Superior temporal gyrus (tissue), 1 donor: ENCODE measurements at regions not wholly inside any gene's neighbourhood (a gene's known extent, or its start where the extent isn't known, plus 50 kb on each side); places are given as distances from the start of the nearest gene placed in this dataset.
"Not testable (repeated sequence)": the region's sequence is repeated elsewhere in the genome, so short reads cannot be mapped to it uniquely, and the experiment has no call there.

Source experiments
- DNase-seq: peaks from one replicate; pipeline ENCODE4 v3.0.0-alpha.2; 2016; ENCODE audit errors: extremely low spot score

- DNase-seq, result no peak
Observed at GRCh38 chr14:43308421-43309110, 1198.5 kb downstream of the FSCB start.

GRCh38 chr14:43307836-43308235 lies 1199.2 kb downstream of the FSCB start:
- DNase-seq, result no peak

DNA sequence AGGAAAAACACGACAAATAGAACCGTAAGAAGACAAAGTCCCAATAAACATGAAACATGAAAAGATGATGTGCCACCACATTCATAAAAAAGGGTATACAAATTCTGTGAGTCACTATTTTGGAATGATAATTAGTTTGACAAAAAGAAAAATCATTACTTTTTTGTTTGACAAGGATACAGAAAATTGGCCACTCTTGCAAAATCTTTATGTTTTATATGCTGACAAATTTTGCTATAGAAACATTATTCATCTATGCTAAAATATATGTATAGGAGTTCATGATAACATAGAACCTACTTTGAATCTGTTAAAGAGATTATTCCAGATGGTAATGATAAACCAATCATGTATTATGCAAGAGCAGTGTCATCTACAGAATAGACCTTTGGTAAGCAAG lies 1201.0 kb downstream of the FSCB start:
- DNase-seq, result no peak

GRCh38 chr14:43297794-43298193 lies 1209.3 kb downstream of the FSCB start:
- no peak for DNase-seq

- not testable (repeated sequence) for DNase-seq
Observed at GRCh38 chr14:43296061-43296460, 1211.0 kb downstream of the FSCB start.

- DNase-seq, result no peak
Observed at GRCh38 chr14:43285575-43285974, 1221.5 kb downstream of the FSCB start.

- no peak for DNase-seq
Observed at GRCh38 chr14:43260056-43260455, 1247.0 kb downstream of the FSCB start.

- DNase-seq, result no peak
Observed at GRCh38 chr14:43258396-43258795, 1248.7 kb downstream of the FSCB start.

DNA sequence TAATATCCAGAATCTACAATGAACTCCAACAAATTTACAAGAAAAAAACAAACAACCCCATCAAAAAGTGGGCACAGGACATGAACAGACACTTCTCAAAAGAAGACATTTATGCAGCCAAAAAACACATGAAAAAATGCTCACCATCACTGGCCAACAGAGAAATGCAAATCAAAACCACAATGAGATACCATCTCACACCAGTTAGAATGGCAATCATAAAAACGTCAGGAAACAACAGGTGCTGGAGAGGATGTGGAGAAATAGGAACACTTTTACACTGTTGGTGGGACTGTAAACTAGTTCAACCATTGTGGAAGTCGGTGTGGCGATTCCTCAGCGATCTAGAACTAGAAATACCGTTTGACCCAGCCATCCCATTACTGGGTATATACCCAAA lies 1250.1 kb downstream of the FSCB start:
- not testable (repeated sequence) for DNase-seq

DNA sequence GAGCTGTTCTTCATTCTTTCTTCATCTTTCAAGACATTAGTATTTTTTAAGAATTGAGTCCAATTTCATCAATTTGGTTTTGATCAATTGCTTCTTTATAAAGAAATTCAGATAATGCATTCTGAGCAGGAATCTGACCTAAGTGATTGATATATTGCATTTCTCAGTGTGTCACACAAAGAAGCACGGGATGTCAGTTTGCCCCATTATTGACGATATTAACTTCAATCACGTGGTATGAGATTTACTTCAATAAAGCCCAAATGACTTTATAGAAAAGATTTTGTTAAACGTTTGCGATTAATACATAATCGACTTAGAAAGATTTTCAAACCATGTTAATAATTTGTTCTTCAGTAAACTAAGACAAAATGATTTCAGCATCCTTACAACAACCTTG lies 1254.2 kb downstream of the FSCB start:
- no peak for DNase-seq

- DNase-seq, result no peak
Observed at GRCh38 chr14:43249591-43249990, 1257.5 kb downstream of the FSCB start.

- no peak for DNase-seq
Observed at GRCh38 chr14:43249116-43249515, 1258.0 kb downstream of the FSCB start.

- DNase-seq, result no peak
Observed at GRCh38 chr14:43247877-43248276, 1259.2 kb downstream of the FSCB start.

DNA sequence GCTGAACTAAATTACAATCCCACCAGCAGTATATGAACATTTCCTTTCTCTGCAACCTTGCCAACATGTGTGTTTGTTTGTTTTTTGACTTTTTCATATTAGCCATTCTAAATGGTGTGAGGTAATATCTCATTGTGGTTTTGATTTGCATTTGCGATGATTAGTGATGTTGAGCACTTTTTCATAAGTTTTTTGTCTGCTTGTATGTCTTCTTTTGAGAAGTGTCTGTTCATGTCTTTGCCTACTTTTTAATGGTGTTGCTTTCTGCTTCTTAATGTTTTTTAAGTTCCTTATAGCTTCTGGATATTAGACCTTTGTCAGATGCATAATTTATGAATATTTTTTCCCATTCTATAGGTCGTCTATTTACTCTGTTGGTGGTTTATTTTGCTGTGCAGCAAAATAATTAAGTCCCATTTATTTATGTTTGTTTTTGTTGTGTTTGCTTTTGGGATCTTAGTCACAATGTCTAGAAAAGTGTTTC lies 1262.9 kb downstream of the FSCB start:
- DNase-seq, result no peak

- no peak for DNase-seq
Observed at GRCh38 chr14:43243168-43243567, 1263.9 kb downstream of the FSCB start.

DNA sequence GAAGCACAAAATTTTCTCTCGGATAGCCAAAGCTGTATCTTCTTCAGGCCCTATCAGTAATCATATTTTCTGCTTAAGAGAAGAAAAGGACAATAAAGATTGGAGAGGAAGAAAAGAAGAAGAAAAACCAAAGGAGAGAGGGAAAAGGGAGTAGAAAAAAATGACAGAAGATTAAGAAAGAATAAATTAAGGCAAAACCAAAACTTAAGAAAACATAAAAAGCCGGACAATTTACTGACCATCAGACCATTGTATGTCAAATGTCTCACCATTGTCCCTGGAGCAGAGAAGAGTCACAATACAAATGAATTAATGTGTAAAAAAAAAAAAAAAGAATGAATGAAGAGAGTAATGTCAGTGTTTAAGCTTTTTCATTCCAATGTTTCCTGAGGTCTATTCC lies 1274.8 kb downstream of the FSCB start:
- DNase-seq, result no peak

DNA sequence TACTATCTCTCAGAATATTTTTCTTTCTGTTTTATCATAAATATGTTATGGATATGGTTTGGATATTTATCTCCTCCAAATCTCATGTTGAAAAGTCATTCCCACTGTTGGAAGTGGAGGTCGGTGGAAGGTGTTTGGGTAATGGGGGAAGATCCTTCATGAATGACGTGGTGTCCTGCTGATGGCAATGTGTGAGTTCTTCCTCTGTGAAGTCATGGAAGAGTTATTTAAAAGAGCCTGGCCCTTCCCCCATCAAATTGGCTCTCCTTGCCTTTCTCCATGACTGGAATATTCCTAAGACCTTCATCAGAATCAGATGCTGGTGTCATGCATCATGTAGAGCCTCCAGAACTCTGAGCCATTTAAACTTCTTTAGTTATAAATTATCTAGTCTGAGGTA lies 1291.6 kb downstream of the FSCB start:
- no peak for DNase-seq

DNA sequence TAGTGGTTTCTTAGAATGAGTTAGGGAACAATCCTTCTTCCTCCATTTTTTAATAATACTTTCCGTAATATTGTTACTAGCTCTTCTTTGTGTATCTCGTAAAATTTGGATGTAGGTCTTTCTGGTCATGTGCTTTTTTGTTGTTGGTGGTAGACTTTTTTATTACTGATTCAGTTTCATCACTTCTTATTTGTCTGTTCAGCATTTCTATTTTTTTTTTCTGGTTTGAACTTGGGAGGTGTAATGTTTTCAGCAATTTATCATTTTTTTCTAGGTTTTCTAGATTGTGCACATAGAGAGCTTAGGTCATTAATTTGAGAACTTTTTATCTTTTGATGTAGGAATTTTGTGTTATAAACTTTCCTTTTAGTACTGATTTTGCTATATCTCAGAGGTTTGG lies 1299.9 kb downstream of the FSCB start:
- no peak for DNase-seq

DNA sequence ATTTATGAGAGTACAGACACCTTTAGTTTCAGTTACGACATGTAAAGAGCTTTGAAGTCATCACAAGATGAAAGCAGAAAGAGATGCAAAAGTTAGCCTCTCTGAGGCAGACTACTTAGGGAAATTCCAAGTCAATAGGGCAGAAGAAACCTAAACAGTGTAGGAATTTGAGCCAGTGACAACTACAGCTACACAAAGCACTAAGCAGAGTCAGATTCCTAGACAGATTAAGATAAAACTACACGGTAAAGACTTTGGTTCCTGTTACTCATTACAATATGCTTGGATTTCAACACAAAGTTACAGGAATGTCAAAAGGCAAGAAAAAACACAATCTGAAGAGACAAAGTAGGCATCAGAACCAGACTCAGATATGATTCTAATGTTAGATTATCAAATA lies 1302.3 kb downstream of the FSCB start:
- DNase-seq, result no peak

DNA sequence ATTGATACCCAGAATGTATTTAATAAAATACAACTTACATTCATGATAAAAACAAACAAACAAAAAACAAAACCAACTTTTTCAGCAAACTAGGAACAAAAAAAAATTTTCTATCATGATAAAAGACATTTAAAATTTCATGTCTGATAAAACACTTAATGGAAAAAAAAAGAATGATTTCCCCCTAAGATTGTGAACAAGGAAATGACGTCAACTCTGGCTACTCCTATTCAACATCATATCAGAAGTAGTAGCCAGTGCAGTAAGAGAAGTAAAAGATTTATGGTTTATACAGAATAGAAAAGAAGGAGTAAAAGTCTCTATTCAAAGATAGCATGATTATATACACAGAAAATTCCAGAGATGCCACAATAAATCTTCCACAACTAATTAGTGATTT lies 1306.6 kb downstream of the FSCB start:
- DNase-seq, result no peak

DNA sequence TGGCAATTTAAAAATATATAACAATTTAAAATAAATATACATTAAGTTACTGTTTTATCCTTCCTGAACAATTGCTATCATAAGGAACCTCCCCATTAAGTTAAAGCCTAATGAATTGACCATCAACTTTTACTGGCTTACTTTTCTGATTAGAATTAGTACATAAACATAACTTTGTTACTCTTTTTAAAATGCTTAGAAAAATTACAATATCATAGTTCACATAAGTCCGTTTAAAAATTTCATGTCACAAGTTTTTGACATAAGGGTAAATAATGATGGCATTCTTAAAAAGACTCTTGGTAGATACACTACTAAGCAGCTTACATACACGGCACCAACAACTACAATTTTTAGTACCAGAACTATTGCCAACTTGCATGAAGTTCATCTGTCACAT lies 1308.6 kb downstream of the FSCB start:
- DNase-seq, result no peak

GRCh38 chr14:43184540-43184939 lies 1322.5 kb downstream of the FSCB start:
- no peak for DNase-seq

GRCh38 chr14:43183916-43184315 lies 1323.2 kb downstream of the FSCB start:
- no peak for DNase-seq

DNA sequence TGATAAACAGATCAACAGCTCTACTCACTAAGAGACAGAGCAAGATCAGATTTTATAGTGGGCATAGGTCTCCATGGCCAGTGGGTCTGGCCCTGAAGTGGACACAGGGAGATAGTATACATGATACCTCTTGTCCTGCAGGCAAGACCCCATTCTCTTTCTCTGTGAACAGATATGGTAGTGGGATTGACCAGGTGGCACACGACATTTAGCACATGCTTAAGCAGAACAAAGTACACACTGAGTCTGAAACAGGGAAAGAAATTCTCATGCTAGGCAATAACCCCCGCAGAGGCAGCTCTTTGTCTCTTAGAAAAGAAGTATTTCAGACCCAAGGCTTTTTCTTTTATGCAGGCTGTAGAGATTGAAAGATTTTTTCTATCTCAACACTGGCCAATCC lies 1331.2 kb downstream of the FSCB start:
- DNase-seq, result no peak
